ENCODE measurements at regions not wholly inside any gene's neighbourhood (a gene's known extent, or its start where the extent isn't known, plus 50 kb on each side); places are given as distances from the start of the nearest gene placed in this dataset.

GRCh38 chr5:35473589-35473988 is 144.1 kb upstream of the SPEF2 start:
- no peak for TF ChIP-seq CTCF (IDR thresholded peaks at IDR 0.05; ENCODE audit: low read depth, low read length, missing control alignments)
- no peak for DNase-seq (ENCODE audit: extremely low read depth, low read depth)
- no peak overlapping the region for H3K4me3 ChIP-seq (replicated peaks; ENCODE audit: low read depth, low read length)

GRCh38 chr5:35470866-35471265 is 146.8 kb upstream of the SPEF2 start:
- TF ChIP-seq CTCF (IDR thresholded peaks at IDR 0.05; ENCODE audit: low read depth, low read length, missing control alignments) = no peak
- no peak overlapping the region for H3K4me3 ChIP-seq (replicated peaks; ENCODE audit: low read depth, low read length)
- DNase-seq (ENCODE audit: extremely low read depth, low read depth) = no peak

- TF ChIP-seq CTCF (IDR thresholded peaks at IDR 0.05; ENCODE audit: low read depth, low read length, missing control alignments) = no peak
- DNase-seq (ENCODE audit: extremely low read depth, low read depth) = no peak
- H3K4me3 ChIP-seq (replicated peaks; ENCODE audit: low read depth, low read length) = no peak overlapping the region
These were observed 148.9 kb upstream of the SPEF2 start for GRCh38 chr5:35468811-35469210.

- no peak for TF ChIP-seq CTCF (IDR thresholded peaks at IDR 0.05; ENCODE audit: low read depth, low read length, missing control alignments)
- DNase-seq (ENCODE audit: extremely low read depth, low read depth) = no peak
- H3K4me3 ChIP-seq (replicated peaks; ENCODE audit: low read depth, low read length) = no peak overlapping the region
These were observed 150.9 kb upstream of the SPEF2 start for GRCh38 chr5:35466746-35467145.

GRCh38 chr5:35464757-35465156 is 152.9 kb upstream of the SPEF2 start:
- no peak overlapping the region for H3K4me3 ChIP-seq (replicated peaks; ENCODE audit: low read depth, low read length)
- DNase-seq (ENCODE audit: extremely low read depth, low read depth) = no peak
- no peak for TF ChIP-seq CTCF (IDR thresholded peaks at IDR 0.05; ENCODE audit: low read depth, low read length, missing control alignments)

GRCh38 chr5:35461530-35461929 is 156.1 kb upstream of the SPEF2 start:
- DNase-seq (ENCODE audit: extremely low read depth, low read depth) = no peak
- no peak overlapping the region for H3K4me3 ChIP-seq (replicated peaks; ENCODE audit: low read depth, low read length)
- TF ChIP-seq CTCF (IDR thresholded peaks at IDR 0.05; ENCODE audit: low read depth, low read length, missing control alignments) = no peak

- DNase-seq (ENCODE audit: extremely low read depth, low read depth) = no peak
- no peak for TF ChIP-seq CTCF (IDR thresholded peaks at IDR 0.05; ENCODE audit: low read depth, low read length, missing control alignments)
- H3K4me3 ChIP-seq (replicated peaks; ENCODE audit: low read depth, low read length) = no peak overlapping the region
These were observed 158.8 kb upstream of the SPEF2 start for GRCh38 chr5:35458824-35459207.

Data from HFF-Myc (cell line).